Neural cell (in vitro differentiated cells): ENCODE measurements at regions not wholly inside any gene's neighbourhood (a gene's known extent, or its start where the extent isn't known, plus 50 kb on each side); places are given as distances from the start of the nearest gene placed in this dataset.

Source experiments
- H2AFZ ChIP-seq: fragments of 200-600, 300-800 bp; sonication (generic), shearing (Covaris generic); 2 replicates; pipeline ENCODE4 v1.6.0; 2014; ENCODE audit warnings: low read depth, mild to moderate bottlenecking, antibody characterized with exemption, low read length, moderate library complexity
- H3F3A ChIP-seq: fragments of 200-600 bp; shearing (Covaris generic); 2 replicates; pipeline ENCODE4 v1.6.1; 2016; ENCODE audit warnings: mild to moderate bottlenecking, moderate library complexity, mixed read lengths, antibody characterized with exemption, low read length; ENCODE audit not compliant: insufficient read depth, poor library complexity, severe bottlenecking
- H3K27ac ChIP-seq: fragments of 200-600, 300-800 bp; sonication (generic), shearing (Covaris generic); 2 replicates; pipeline ENCODE4 v1.5.1; 2014; ENCODE audit warnings: mild to moderate bottlenecking, low read length, moderate library complexity
- H3K27me3 ChIP-seq: fragments of 300-800, 200-600 bp; sonication (generic), shearing (Covaris generic); 2 replicates; pipeline ENCODE4 v1.6.0; 2014; ENCODE audit warnings: mild to moderate bottlenecking, low read depth, low read length, moderate library complexity; ENCODE audit not compliant: insufficient read depth
- H3K36me3 ChIP-seq: fragments of 300-800, 200-600 bp; sonication (generic), shearing (Covaris generic); 2 replicates; pipeline ENCODE4 v1.5.1; 2014; ENCODE audit warnings: mild to moderate bottlenecking, antibody characterized with exemption, low read length, moderate library complexity; ENCODE audit not compliant: insufficient read depth
- H3K4me2 ChIP-seq: fragments of 300-800, 200-600 bp; sonication (generic), shearing (Covaris generic); 2 replicates; pipeline ENCODE4 v1.6.0; 2014; ENCODE audit warnings: mild to moderate bottlenecking, low read length
- H3K4me3 ChIP-seq: fragments of 300-800, 200-600 bp; sonication (generic), shearing (Covaris generic); 2 replicates; pipeline ENCODE4 v1.5.1; 2014; ENCODE audit warnings: mild to moderate bottlenecking, low read length, moderate library complexity
- H3K79me2 ChIP-seq: fragments of 200-600 bp; shearing (Covaris generic); replicated peaks from 2 replicates; pipeline ENCODE4 v1.6.0; 2014; ENCODE audit warnings: mild to moderate bottlenecking, low read length, moderate library complexity; ENCODE audit not compliant: insufficient read depth
- H3K9ac ChIP-seq: fragments of 300-800, 200-600 bp; sonication (generic), shearing (Covaris generic); 2 replicates; pipeline ENCODE4 v1.6.1; 2016; ENCODE audit warnings: mild to moderate bottlenecking, low read length, mixed read lengths
- H3K9me2 ChIP-seq: fragments of 200-600 bp; shearing (Covaris generic); 2 replicates; pipeline ENCODE4 v1.6.1; 2016; ENCODE audit warnings: mild to moderate bottlenecking, low read length, mixed read lengths; ENCODE audit not compliant: insufficient read depth
- H3K9me3 ChIP-seq: fragments of 200-600, 300-800 bp; sonication (generic), shearing (Covaris generic); 2 replicates; pipeline ENCODE4 v1.6.1; 2016; ENCODE audit warnings: mild to moderate bottlenecking, mixed run types, low read length, moderate library complexity, mixed read lengths
- H4K20me1 ChIP-seq: fragments of 200-600 bp; shearing (Covaris generic); 2 replicates; pipeline ENCODE4 v1.6.1; 2016; ENCODE audit warnings: mild to moderate bottlenecking, mixed run types; ENCODE audit not compliant: insufficient read depth
- EP300 ChIP-seq: fragments of 450-650 bp; conservative IDR thresholded peaks from 2 replicates; pipeline ENCODE4 v1.6.1; 2014; ENCODE audit warnings: antibody characterized with exemption, mild to moderate bottlenecking, moderate library complexity; ENCODE audit not compliant: poor library complexity, severe bottlenecking
- EZH2 ChIP-seq: fragments of 200-600, 300-800 bp; shearing (Covaris generic), sonication (generic); IDR thresholded peaks from 2 replicates; pipeline ENCODE4 v1.6.1; 2014; ENCODE audit warnings: antibody characterized with exemption, low read length, borderline replicate concordance, mild to moderate bottlenecking; ENCODE audit not compliant: insufficient read depth, poor library complexity, severe bottlenecking
- MXI1 ChIP-seq: fragments of 450-650 bp; conservative IDR thresholded peaks from 2 replicates; pipeline ENCODE4 v1.6.1; 2014; ENCODE audit warnings: antibody characterized with exemption, mild to moderate bottlenecking; ENCODE audit not compliant: poor library complexity, severe bottlenecking
- POLR2AphosphoS5 ChIP-seq: IDR thresholded peaks from 2 replicates; pipeline ENCODE4 v1.6.1; 2012
- RAD21 ChIP-seq: fragments of 450-650 bp; conservative IDR thresholded peaks from 2 replicates; pipeline ENCODE4 v1.6.1; 2014; ENCODE audit warnings: antibody characterized with exemption, mild to moderate bottlenecking, moderate library complexity
- SMC3 ChIP-seq: fragments of 450-650 bp; conservative IDR thresholded peaks from 2 replicates; pipeline ENCODE4 v1.6.1; 2014; ENCODE audit warnings: antibody characterized with exemption, mild to moderate bottlenecking, moderate library complexity; ENCODE audit not compliant: poor library complexity
- TAF1 ChIP-seq: IDR thresholded peaks from 2 replicates; pipeline ENCODE4 v1.6.1; 2012; ENCODE audit warnings: low read depth
- TF ChIP-seq, protein P1 (sequence below): fragments of 450-650 bp; IDR thresholded peaks from 2 replicates; pipeline ENCODE4 v1.5.1; 2014; ENCODE audit warnings: antibody characterized with exemption, mild to moderate bottlenecking, moderate library complexity; ENCODE audit not compliant: poor library complexity, severe bottlenecking
- TF ChIP-seq, protein P2 (sequence below): IDR thresholded peaks from 2 replicates; pipeline ENCODE4 v1.6.1; 2012; ENCODE audit warnings: borderline replicate concordance

- no peaks in the 10 kb centered on the region for H3F3A ChIP-seq
- no peaks in the 10 kb centered on the region for H4K20me1 ChIP-seq
- H3K79me2 ChIP-seq, result no peaks in the 10 kb centered on the region
- H3K36me3 ChIP-seq, result no peaks in the 10 kb centered on the region
- H2AFZ ChIP-seq, result no peak overlapping the region
- H3K27ac ChIP-seq, result no peak overlapping the region
- H3K9me2 ChIP-seq, result no peaks in the 10 kb centered on the region
- TF ChIP-seq POLR2AphosphoS5 (no peak), TAF1 (no peak)
- no peak overlapping the region for H3K4me2 ChIP-seq
- H3K9ac ChIP-seq, result no peak overlapping the region
- no peaks in the 10 kb centered on the region for H3K9me3 ChIP-seq
- H3K27me3 ChIP-seq, result no peaks in the 10 kb centered on the region
- H3K4me3 ChIP-seq, result no peak overlapping the region
Measured at GRCh38 chr16:86909359-86910160, 331.2 kb downstream of the FOXL1 start.

GRCh38 chr16:86910161-86910769, 331.9 kb downstream of the FOXL1 start:
- H3K27ac ChIP-seq, result no peak overlapping the region
- H3K79me2 ChIP-seq, result no peaks in the 10 kb centered on the region
- no peaks in the 10 kb centered on the region for H4K20me1 ChIP-seq
- no peak overlapping the region for H3K4me3 ChIP-seq
- H3K9ac ChIP-seq, result no peak overlapping the region
- H3K9me3 ChIP-seq, result no peaks in the 10 kb centered on the region
- H3F3A ChIP-seq, result no peaks in the 10 kb centered on the region
- no peaks in the 10 kb centered on the region for H3K27me3 ChIP-seq
- no peak overlapping the region for H3K4me2 ChIP-seq
- no peaks in the 10 kb centered on the region for H3K36me3 ChIP-seq
- H2AFZ ChIP-seq, result no peak overlapping the region
- H3K9me2 ChIP-seq, result no peaks in the 10 kb centered on the region
- TF ChIP-seq MXI1 (no peak), RAD21 (no peak), EZH2 (no peak), EP300 (no peak), SMC3 (no peak), POLR2AphosphoS5 (no peak), TAF1 (no peak)
- TF ChIP-seq, protein P1, sequence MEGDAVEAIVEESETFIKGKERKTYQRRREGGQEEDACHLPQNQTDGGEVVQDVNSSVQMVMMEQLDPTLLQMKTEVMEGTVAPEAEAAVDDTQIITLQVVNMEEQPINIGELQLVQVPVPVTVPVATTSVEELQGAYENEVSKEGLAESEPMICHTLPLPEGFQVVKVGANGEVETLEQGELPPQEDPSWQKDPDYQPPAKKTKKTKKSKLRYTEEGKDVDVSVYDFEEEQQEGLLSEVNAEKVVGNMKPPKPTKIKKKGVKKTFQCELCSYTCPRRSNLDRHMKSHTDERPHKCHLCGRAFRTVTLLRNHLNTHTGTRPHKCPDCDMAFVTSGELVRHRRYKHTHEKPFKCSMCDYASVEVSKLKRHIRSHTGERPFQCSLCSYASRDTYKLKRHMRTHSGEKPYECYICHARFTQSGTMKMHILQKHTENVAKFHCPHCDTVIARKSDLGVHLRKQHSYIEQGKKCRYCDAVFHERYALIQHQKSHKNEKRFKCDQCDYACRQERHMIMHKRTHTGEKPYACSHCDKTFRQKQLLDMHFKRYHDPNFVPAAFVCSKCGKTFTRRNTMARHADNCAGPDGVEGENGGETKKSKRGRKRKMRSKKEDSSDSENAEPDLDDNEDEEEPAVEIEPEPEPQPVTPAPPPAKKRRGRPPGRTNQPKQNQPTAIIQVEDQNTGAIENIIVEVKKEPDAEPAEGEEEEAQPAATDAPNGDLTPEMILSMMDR, result no peak
- TF ChIP-seq, protein P2, sequence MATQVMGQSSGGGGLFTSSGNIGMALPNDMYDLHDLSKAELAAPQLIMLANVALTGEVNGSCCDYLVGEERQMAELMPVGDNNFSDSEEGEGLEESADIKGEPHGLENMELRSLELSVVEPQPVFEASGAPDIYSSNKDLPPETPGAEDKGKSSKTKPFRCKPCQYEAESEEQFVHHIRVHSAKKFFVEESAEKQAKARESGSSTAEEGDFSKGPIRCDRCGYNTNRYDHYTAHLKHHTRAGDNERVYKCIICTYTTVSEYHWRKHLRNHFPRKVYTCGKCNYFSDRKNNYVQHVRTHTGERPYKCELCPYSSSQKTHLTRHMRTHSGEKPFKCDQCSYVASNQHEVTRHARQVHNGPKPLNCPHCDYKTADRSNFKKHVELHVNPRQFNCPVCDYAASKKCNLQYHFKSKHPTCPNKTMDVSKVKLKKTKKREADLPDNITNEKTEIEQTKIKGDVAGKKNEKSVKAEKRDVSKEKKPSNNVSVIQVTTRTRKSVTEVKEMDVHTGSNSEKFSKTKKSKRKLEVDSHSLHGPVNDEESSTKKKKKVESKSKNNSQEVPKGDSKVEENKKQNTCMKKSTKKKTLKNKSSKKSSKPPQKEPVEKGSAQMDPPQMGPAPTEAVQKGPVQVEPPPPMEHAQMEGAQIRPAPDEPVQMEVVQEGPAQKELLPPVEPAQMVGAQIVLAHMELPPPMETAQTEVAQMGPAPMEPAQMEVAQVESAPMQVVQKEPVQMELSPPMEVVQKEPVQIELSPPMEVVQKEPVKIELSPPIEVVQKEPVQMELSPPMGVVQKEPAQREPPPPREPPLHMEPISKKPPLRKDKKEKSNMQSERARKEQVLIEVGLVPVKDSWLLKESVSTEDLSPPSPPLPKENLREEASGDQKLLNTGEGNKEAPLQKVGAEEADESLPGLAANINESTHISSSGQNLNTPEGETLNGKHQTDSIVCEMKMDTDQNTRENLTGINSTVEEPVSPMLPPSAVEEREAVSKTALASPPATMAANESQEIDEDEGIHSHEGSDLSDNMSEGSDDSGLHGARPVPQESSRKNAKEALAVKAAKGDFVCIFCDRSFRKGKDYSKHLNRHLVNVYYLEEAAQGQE, result no peak
